B cell (primary cell): ENCODE measurements at regions not wholly inside any gene's neighbourhood (a gene's known extent, or its start where the extent isn't known, plus 50 kb on each side); places are given as distances from the start of the nearest gene placed in this dataset.

ENCODE experiments used
- ATAC-seq: fragments of 200-7000 bp; cut with Tn5 transposase; one replicate; pipeline ENCODE4 v1.10.0; 2021; ENCODE audit warnings: low read depth, mild to moderate bottlenecking, moderate number of reproducible peaks, moderate library complexity
- CTCF ChIA-PET: fragments of 350-600 bp; sonication (Branson Sonifier 250); formaldehyde crosslinking; loops from one replicate; lab custom pipeline; 2021; ENCODE audit warnings: antibody characterized with exemption, inconsistent platforms; lab: Charles Lee
- POLR2A ChIA-PET: fragments of 350-600 bp; sonication (Branson Sonifier 250); formaldehyde crosslinking; loops from one replicate; lab custom pipeline; 2021; ENCODE audit warnings: antibody characterized with exemption; lab: Charles Lee
- DNase-seq: peaks from one replicate; pipeline ENCODE4 v3.0.0; 2013
- H2AFZ ChIP-seq: 2 replicates; pipeline ENCODE4 v1.6.1; 2012; ENCODE audit warnings: mild to moderate bottlenecking, low read depth, low read length; ENCODE audit not compliant: insufficient read depth, poor library complexity, severe bottlenecking
- H3K27ac ChIP-seq, 2 donors: 1 replicate in 1 of 2; 2 replicates in 1 of 2; pipeline ENCODE4 v1.5.1; 2012 to 2013; ENCODE audit warnings: low read length in 2 of 2, mild to moderate bottlenecking in 2 of 2, moderate library complexity in 1 of 2
- H3K27me3 ChIP-seq, 4 experiments: fragments of 200-600 bp in 1 of 4; sonication (generic) in 1 of 4; replicated peaks in 1 of 4; 1 replicate in 2 of 4; 2 replicates in 2 of 4; pipeline versions ENCODE4 v1.6.1 to v1.7.0; 2013 to 2016; ENCODE audit warnings: low read length in 3 of 4, mild to moderate bottlenecking in 2 of 4, mixed read lengths in 1 of 4, moderate library complexity in 1 of 4; ENCODE audit not compliant: insufficient read depth in 4 of 4, control insufficient read depth in 3 of 4; ENCODE audit errors: control extremely low read depth in 1 of 4
- H3K36me3 ChIP-seq, 2 experiments: replicated peaks in 1 of 2; 1 replicate in 1 of 2; 2 replicates in 1 of 2; pipeline versions ENCODE4 v1.6.1 to v1.7.1; 2013; ENCODE audit warnings: low read length in 1 of 2; ENCODE audit not compliant: insufficient read depth in 2 of 2, control insufficient read depth in 1 of 2; ENCODE audit errors: control extremely low read depth in 1 of 2, extremely low read depth in 1 of 2
- H3K4me1 ChIP-seq, 2 donors: fragments of 200-600 bp in 1 of 2; sonication (generic) in 1 of 2; 1 replicate in 1 of 2; 2 replicates in 1 of 2; pipeline versions ENCODE4 v1.5.1 to v1.6.1; 2013 to 2017; ENCODE audit warnings: low read length in 2 of 2; ENCODE audit not compliant: control insufficient read depth in 2 of 2, insufficient read depth in 2 of 2
- H3K4me2 ChIP-seq: replicated peaks from 2 replicates; pipeline ENCODE3; 2012; ENCODE audit warnings: mild to moderate bottlenecking, low read depth, low read length; ENCODE audit not compliant: poor library complexity, severe bottlenecking
- H3K4me3 ChIP-seq, 5 experiments: fragments of 200-600 bp in 1 of 5; sonication (generic) in 1 of 5; 1 replicate in 3 of 5; 2 replicates in 2 of 5; pipeline versions ENCODE4 v1.5.1 to v1.7.0; 2011 to 2016; ENCODE audit warnings: low read length in 4 of 5, mild to moderate bottlenecking in 4 of 5, low read depth in 2 of 5, control low read depth in 1 of 5, moderate library complexity in 1 of 5; ENCODE audit not compliant: insufficient read depth in 1 of 5; ENCODE audit errors: control extremely low read depth in 1 of 5, extremely low read depth in 1 of 5
- H3K79me2 ChIP-seq: fragments of 200-600 bp; sonication (generic); one replicate; pipeline ENCODE4 v1.6.0; 2016; ENCODE audit warnings: low read length; ENCODE audit not compliant: control insufficient read depth, insufficient read depth
- H3K9ac ChIP-seq: fragments of 200-600 bp; sonication (generic); 2 replicates; pipeline ENCODE4 v1.6.1; 2017; ENCODE audit warnings: mild to moderate bottlenecking, low read length, moderate library complexity
- H3K9me3 ChIP-seq, 3 donors: one replicate each; pipeline versions ENCODE4 v1.6.1 to v1.7.1; 2013; ENCODE audit warnings: low read length in 2 of 3; ENCODE audit not compliant: control insufficient read depth in 2 of 3, insufficient read depth in 1 of 3; ENCODE audit errors: control extremely low read depth in 1 of 3
- H4K20me1 ChIP-seq: 2 replicates; pipeline ENCODE4 v1.6.0; 2012; ENCODE audit warnings: mild to moderate bottlenecking, low read length; ENCODE audit not compliant: insufficient read depth, control insufficient read depth, poor library complexity, severe bottlenecking
- H3K27ac Mint-ChIP-seq: one replicate; pipeline ENCODE4 v1.8.0; 2021; ENCODE audit warnings: mixed read lengths
- H3K27me3 Mint-ChIP-seq: one replicate; pipeline ENCODE4 v1.8.0; 2021; ENCODE audit warnings: mixed read lengths
- H3K4me1 Mint-ChIP-seq: one replicate; pipeline ENCODE4 v1.8.0; 2021; ENCODE audit warnings: mixed read lengths
- H3K4me3 Mint-ChIP-seq: one replicate; pipeline ENCODE4 v1.8.0; 2021; ENCODE audit warnings: mixed read lengths
- H3K9me3 Mint-ChIP-seq: one replicate; pipeline ENCODE4 v1.8.0; 2022; ENCODE audit warnings: mixed read lengths; ENCODE audit not compliant: insufficient read depth
- EZH2 ChIP-seq: IDR thresholded peaks from 2 replicates; pipeline ENCODE4 v1.6.1; 2012; ENCODE audit warnings: borderline replicate concordance, low read depth, mild to moderate bottlenecking, moderate library complexity, low read length; ENCODE audit not compliant: insufficient read depth, poor library complexity, severe bottlenecking
- WGBS: methylation state at CpG from one replicate; pipeline ENCODE4 v1.1.5; 2013; ENCODE audit warnings: missing lambda C conversion rate; ENCODE audit not compliant: insufficient coverage; 5-methylcytosine and 5-hydroxymethylcytosine counted together
- intact Hi-C: fragments of 100-400 bp; cut with micrococcal nuclease; formaldehyde crosslinking; loops from one replicate; pipeline ENCODE4 v1.10.0; 2022
- TF ChIP-seq, protein P1 (sequence below): fragments of 200-600 bp; IDR thresholded peaks from one replicate; pipeline ENCODE4 v1.8.0; 2022; ENCODE audit warnings: antibody characterized with exemption, mild to moderate bottlenecking

DNA sequence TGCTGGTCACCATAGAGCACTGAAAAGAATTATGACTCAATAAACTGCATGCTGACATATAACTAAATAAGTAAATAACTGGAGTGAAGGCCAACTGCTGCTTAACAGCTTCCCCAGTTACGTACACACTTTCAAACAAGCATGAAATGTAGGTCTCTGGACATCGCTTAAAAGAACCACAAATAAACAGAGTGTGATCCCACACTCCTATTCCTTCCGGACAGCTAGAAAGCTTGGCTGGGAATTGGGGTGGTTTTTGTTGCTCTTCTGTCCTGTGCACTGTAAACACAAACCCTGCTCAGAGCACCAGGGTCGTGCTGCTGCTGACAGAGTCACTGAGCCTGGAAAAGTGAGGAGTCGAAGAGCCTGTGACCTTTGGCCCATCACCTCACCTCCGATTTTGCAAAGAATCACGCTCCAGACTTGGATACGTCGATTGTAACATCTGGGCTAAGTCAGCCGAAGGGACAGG lies 162.7 kb upstream of the NT5C1B start:
- no peaks in the 10 kb centered on the region for H3K9me3 ChIP-seq
- H2AFZ ChIP-seq = no peak overlapping the region
- H3K9ac ChIP-seq = no peak overlapping the region
- H4K20me1 ChIP-seq = no peaks in the 10 kb centered on the region
- H3K27me3 ChIP-seq = no peaks in the 10 kb centered on the region
- H3K36me3 ChIP-seq = no peaks in the 10 kb centered on the region
- Mint-ChIP-seq H3K4me3 (no peak overlapping the region), H3K27me3 (no peaks in the 10 kb centered on the region), H3K9me3 (no peaks in the 10 kb centered on the region), H3K27ac (no peak overlapping the region), H3K4me1 (no peaks in the 10 kb centered on the region)
- ATAC-seq (no peak), DNase-seq (no peak)
- 84% methylated on average over 8 of the region's 10 CpGs for WGBS
- CTCF ChIA-PET = interaction anchor here (1.3 to 1.4 kb wide), 2 partner anchors 233 to 612 kb away, joined by 3 to 5 read pairs; no protein-coding TSS in a partner anchor
- no peaks in the 10 kb centered on the region for H3K4me1 ChIP-seq
- no peak overlapping the region for H3K4me3 ChIP-seq
- H3K4me2 ChIP-seq = no peak overlapping the region
- no peak overlapping the region for H3K27ac ChIP-seq
- H3K79me2 ChIP-seq = no peaks in the 10 kb centered on the region
- intact Hi-C loops = loop anchor here (5.0 kb wide), 1 partner anchor 230 kb away; no protein-coding TSS in a partner anchor
- POLR2A ChIA-PET = no interaction called here
- no peak for TF ChIP-seq EZH2
- TF ChIP-seq, protein P1, sequence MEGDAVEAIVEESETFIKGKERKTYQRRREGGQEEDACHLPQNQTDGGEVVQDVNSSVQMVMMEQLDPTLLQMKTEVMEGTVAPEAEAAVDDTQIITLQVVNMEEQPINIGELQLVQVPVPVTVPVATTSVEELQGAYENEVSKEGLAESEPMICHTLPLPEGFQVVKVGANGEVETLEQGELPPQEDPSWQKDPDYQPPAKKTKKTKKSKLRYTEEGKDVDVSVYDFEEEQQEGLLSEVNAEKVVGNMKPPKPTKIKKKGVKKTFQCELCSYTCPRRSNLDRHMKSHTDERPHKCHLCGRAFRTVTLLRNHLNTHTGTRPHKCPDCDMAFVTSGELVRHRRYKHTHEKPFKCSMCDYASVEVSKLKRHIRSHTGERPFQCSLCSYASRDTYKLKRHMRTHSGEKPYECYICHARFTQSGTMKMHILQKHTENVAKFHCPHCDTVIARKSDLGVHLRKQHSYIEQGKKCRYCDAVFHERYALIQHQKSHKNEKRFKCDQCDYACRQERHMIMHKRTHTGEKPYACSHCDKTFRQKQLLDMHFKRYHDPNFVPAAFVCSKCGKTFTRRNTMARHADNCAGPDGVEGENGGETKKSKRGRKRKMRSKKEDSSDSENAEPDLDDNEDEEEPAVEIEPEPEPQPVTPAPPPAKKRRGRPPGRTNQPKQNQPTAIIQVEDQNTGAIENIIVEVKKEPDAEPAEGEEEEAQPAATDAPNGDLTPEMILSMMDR = no peak

DNA sequence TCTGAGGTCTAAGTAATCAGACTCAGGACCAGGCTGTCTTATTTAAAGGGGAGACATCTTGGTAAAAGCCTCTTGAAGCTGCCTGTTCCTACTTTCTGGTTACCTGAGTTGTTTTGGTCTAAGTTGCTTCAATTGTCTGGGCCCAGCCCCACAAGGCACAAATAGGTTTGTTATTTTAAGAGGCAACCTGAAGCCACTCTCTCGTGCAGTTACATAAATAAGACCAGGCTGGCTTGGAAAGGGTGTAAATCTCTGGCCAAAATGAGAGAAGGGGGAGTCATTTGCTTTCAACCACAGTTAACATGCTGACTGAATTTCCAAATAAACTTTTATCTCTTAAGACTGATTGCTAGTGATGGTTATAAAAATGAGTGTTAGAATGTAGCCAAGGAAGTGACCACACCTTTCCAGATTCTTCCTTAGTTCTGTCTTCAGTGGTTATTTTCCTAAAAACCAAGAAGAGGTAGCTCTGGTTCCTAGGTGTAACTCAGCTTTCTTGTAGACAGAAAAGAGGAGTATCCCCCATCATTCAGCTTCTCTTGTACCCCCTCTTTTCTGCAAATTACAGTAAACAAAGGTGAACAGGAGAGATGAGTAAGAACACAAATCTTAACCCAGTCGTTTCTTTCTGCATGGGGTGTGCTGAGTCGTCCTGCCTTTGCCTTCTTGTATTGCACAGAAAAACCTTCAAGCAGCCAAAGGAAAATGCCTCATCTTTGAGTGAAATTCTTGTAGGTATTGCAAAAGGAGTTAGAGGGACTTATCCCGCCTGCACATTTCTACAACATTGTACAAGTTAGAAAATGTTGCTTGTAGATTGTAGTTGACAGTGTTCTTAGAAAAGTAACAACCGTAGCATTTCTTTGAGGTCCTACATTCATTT lies 161.5 kb upstream of the NT5C1B start:
- H3K9me3 Mint-ChIP-seq = no peaks in the 10 kb centered on the region
- H3K27ac Mint-ChIP-seq = no peak overlapping the region
- WGBS = 25% methylated on average over 2 of the region's 5 CpGs
- no peak overlapping the region for H3K27ac ChIP-seq
- intact Hi-C loops = loop anchor here (5.0 kb wide), 1 partner anchor 229 kb away; no protein-coding TSS in a partner anchor
- no peaks in the 10 kb centered on the region for H3K36me3 ChIP-seq
- H3K4me3 Mint-ChIP-seq = no peak overlapping the region
- H3K4me3 ChIP-seq = no peak overlapping the region
- DNase-seq = no peak
- TF ChIP-seq, protein P1 = no peak
- TF ChIP-seq EZH2 = no peak
- H3K4me1 ChIP-seq = no peaks in the 10 kb centered on the region
- POLR2A ChIA-PET = no interaction called here
- H3K9me3 ChIP-seq = no peaks in the 10 kb centered on the region
- H3K27me3 ChIP-seq = no peaks in the 10 kb centered on the region
- no peaks in the 10 kb centered on the region for H3K79me2 ChIP-seq
- no peaks in the 10 kb centered on the region for H4K20me1 ChIP-seq
- no peak overlapping the region for H3K4me2 ChIP-seq
- H3K27me3 Mint-ChIP-seq = no peaks in the 10 kb centered on the region
- H2AFZ ChIP-seq = no peak overlapping the region
- no peak overlapping the region for H3K9ac ChIP-seq
- ATAC-seq = no peak
- H3K4me1 Mint-ChIP-seq = no peaks in the 10 kb centered on the region
- CTCF ChIA-PET = interaction anchor here (1.3 to 1.5 kb wide), 3 partner anchors 232 to 1113 kb away, joined by 3 to 5 read pairs (median 5); no protein-coding TSS in a partner anchor
